ENCODE measurements at regions not wholly inside any gene's neighbourhood (a gene's known extent, or its start where the extent isn't known, plus 50 kb on each side); places are given as distances from the start of the nearest gene placed in this dataset.

- H2AFZ ChIP-seq (ENCODE audit: low read depth, low read length): no peak overlapping the region
- TF ChIP-seq MXI1 (conservative IDR thresholded peaks at IDR 0.05; ENCODE audit: poor library complexity, severe bottlenecking) (no peak), SMC3 (conservative IDR thresholded peaks at IDR 0.05; ENCODE audit: poor library complexity) (no peak), REST (IDR thresholded peaks at IDR 0.05; ENCODE audit: borderline replicate concordance) (no peak), RAD21 (conservative IDR thresholded peaks at IDR 0.05) (no peak), EZH2 (IDR thresholded peaks at IDR 0.05; ENCODE audit: borderline replicate concordance, insufficient read depth, low read length, poor library complexity, severe bottlenecking) (no peak), TAF1 (IDR thresholded peaks at IDR 0.05; ENCODE audit: low read depth) (no peak), CTCF (IDR thresholded peaks at IDR 0.05; ENCODE audit: poor library complexity, severe bottlenecking) (no peak), POLR2AphosphoS5 (IDR thresholded peaks at IDR 0.05) (no peak)
Measured at GRCh38 chr3:102092617-102093466, 243.5 kb downstream of the NFKBIZ start.

GRCh38 chr3:102094506-102094905, 245.2 kb downstream of the NFKBIZ start:
- no peak overlapping the region for H3K4me2 ChIP-seq (ENCODE audit: low read length)
- no peaks in the 10 kb centered on the region for H3K36me3 ChIP-seq (ENCODE audit: insufficient read depth, low read length)
- no peaks in the 10 kb centered on the region for H3K79me2 ChIP-seq (replicated peaks; ENCODE audit: insufficient read depth, low read length)
- no peaks in the 10 kb centered on the region for H3K27me3 ChIP-seq (ENCODE audit: insufficient read depth, low read depth, low read length)
- no peak overlapping the region for H3K9ac ChIP-seq (ENCODE audit: low read length)
- no peak for TF ChIP-seq EP300 (conservative IDR thresholded peaks at IDR 0.05; ENCODE audit: poor library complexity, severe bottlenecking)
- TF ChIP-seq CTCF (IDR thresholded peaks at IDR 0.05; ENCODE audit: poor library complexity, severe bottlenecking): no peak
- TF ChIP-seq SMC3 (conservative IDR thresholded peaks at IDR 0.05; ENCODE audit: poor library complexity): no peak
- no peak for TF ChIP-seq REST (IDR thresholded peaks at IDR 0.05; ENCODE audit: borderline replicate concordance)
- TF ChIP-seq RAD21 (conservative IDR thresholded peaks at IDR 0.05): no peak
- no peak for TF ChIP-seq MXI1 (conservative IDR thresholded peaks at IDR 0.05; ENCODE audit: poor library complexity, severe bottlenecking)
- no peak for TF ChIP-seq EZH2 (IDR thresholded peaks at IDR 0.05; ENCODE audit: borderline replicate concordance, insufficient read depth, low read length, poor library complexity, severe bottlenecking)
- no peak overlapping the region for H3K4me3 ChIP-seq (ENCODE audit: low read length)
- no peaks in the 10 kb centered on the region for H3K9me3 ChIP-seq (ENCODE audit: low read length)
- H2AFZ ChIP-seq (ENCODE audit: low read depth, low read length): no peak overlapping the region
- no peaks in the 10 kb centered on the region for H3K9me2 ChIP-seq (ENCODE audit: insufficient read depth, low read length)
- no peaks in the 10 kb centered on the region for H3F3A ChIP-seq (ENCODE audit: insufficient read depth, low read length, poor library complexity, severe bottlenecking)
- H3K27ac ChIP-seq (ENCODE audit: low read length): no peak overlapping the region
- no peaks in the 10 kb centered on the region for H4K20me1 ChIP-seq (ENCODE audit: insufficient read depth)

More at GRCh38 chr3:102092617-102093466, 243.5 kb downstream of the NFKBIZ start:
- no peaks in the 10 kb centered on the region for H3F3A ChIP-seq (ENCODE audit: insufficient read depth, low read length, poor library complexity, severe bottlenecking)
- no peaks in the 10 kb centered on the region for H3K27me3 ChIP-seq (ENCODE audit: insufficient read depth, low read depth, low read length)
- no peaks in the 10 kb centered on the region for H3K9me2 ChIP-seq (ENCODE audit: insufficient read depth, low read length)
- no peak overlapping the region for H3K27ac ChIP-seq (ENCODE audit: low read length)
- no peaks in the 10 kb centered on the region for H4K20me1 ChIP-seq (ENCODE audit: insufficient read depth)
- no peak overlapping the region for H3K4me3 ChIP-seq (ENCODE audit: low read length)
- no peaks in the 10 kb centered on the region for H3K9me3 ChIP-seq (ENCODE audit: low read length)
- H3K79me2 ChIP-seq (replicated peaks; ENCODE audit: insufficient read depth, low read length): no peaks in the 10 kb centered on the region
- H3K9ac ChIP-seq (ENCODE audit: low read length): no peak overlapping the region
- H3K4me2 ChIP-seq (ENCODE audit: low read length): no peak overlapping the region
- H3K36me3 ChIP-seq (ENCODE audit: insufficient read depth, low read length): no peaks in the 10 kb centered on the region
